ENCODE measurements at regions not wholly inside any gene's neighbourhood (a gene's known extent, or its start where the extent isn't known, plus 50 kb on each side); places are given as distances from the start of the nearest gene placed in this dataset.

- Histone ChIP-seq H3K27ac (peak overlapping the region in 1 of 4 donors; percentile 34), H3K36me3 (no peaks in the 10 kb centered on the region), H3K27me3 (no peaks in the 10 kb centered on the region), H3K4me1 (peaks cover 5 to 6% of the 10 kb centered on the region in 2 donors), H3K9me3 (no peaks in the 10 kb centered on the region), H3K4me3 (peak overlapping the region; percentile 34 to 51 (median 44))
- in situ Hi-C loops (cut with MboI; ENCODE audit: low sequenced_read_pairs in 4 of 4) = loop anchor here in 1 of 4 donors (25.0 kb wide), 1 partner anchor 220 kb away; no protein-coding TSS in a partner anchor
- TF ChIP-seq, protein P1, sequence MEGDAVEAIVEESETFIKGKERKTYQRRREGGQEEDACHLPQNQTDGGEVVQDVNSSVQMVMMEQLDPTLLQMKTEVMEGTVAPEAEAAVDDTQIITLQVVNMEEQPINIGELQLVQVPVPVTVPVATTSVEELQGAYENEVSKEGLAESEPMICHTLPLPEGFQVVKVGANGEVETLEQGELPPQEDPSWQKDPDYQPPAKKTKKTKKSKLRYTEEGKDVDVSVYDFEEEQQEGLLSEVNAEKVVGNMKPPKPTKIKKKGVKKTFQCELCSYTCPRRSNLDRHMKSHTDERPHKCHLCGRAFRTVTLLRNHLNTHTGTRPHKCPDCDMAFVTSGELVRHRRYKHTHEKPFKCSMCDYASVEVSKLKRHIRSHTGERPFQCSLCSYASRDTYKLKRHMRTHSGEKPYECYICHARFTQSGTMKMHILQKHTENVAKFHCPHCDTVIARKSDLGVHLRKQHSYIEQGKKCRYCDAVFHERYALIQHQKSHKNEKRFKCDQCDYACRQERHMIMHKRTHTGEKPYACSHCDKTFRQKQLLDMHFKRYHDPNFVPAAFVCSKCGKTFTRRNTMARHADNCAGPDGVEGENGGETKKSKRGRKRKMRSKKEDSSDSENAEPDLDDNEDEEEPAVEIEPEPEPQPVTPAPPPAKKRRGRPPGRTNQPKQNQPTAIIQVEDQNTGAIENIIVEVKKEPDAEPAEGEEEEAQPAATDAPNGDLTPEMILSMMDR (IDR thresholded peaks at IDR 0.05 in 4 of 5, conservative IDR thresholded peaks at IDR 0.05 in 1 of 5) = peak in 4 of 5 experiments; percentile 42 to 64 (median 46)
- TF ChIP-seq POLR2A (IDR thresholded peaks at IDR 0.05) = no peak
- DNase-seq = peak; percentile 25 to 35
- peak; percentile 68 to 83 for ATAC-seq
- intact Hi-C loops (cut with DNase I; ENCODE audit: low total_unique reads) = loop anchor here (1.0 to 5.0 kb wide), 2 partner anchors 72 to 225 kb away; no protein-coding TSS in a partner anchor
Observed at GRCh38 chr6:168132531-168133167, 53.6 kb upstream of the FRMD1 start.

DNA sequence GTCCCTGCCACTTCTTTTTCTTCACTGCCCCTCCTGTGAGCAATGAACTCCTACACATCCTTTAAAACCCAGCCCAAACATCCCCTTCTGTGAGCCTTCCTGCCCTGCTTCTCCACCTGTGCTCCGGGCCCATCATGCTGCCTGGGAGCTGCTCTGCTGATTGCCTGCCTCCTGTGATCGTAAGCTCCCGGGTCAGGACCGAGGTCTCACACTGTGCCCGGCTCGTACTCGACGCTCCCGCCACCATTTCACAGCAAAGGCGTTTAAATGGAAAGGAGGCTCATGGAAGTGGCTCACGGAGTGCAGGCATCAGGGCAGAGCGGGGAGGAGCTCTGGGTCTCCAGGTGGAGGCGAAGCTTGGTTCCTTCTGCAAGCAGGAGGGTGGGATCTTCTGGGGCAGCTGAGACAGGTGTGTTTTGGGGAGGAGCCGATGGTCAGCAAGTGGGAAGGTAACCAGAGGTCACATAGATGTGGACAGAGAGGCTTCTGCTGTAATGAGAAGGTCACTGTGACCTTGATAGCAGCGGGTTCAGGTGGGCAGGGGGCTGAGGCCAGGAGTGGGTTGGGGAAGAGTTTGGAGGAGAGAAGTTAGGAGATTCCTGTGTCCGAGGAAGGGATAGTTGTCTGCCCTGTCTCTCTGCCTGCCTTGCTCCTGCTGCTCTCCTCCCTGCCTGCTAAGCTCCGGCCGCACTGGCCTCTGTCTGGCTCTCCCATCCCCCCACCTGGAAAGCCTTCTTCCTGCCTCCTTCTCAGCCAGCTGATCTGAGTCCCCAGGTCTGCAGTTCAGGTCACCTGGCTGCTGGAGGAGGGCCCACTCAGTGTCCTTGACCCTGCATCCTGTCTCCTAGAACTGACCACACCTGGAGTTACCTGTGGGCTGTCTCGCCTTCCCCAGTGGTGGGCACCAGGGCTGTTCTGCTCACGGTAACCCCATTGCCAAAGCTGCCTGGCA lies 52.7 kb upstream of the FRMD1 start:
- no peak overlapping the region for H3K4me3 ChIP-seq
- TF ChIP-seq, protein P1 (IDR thresholded peaks at IDR 0.05 in 4 of 5, conservative IDR thresholded peaks at IDR 0.05 in 1 of 5) = no peak
- TF ChIP-seq POLR2A (IDR thresholded peaks at IDR 0.05) = no peak
- intact Hi-C loops (cut with DNase I; ENCODE audit: low total_unique reads) (loop anchor here (5.0 kb wide), 1 partner anchor 224 kb away; no protein-coding TSS in a partner anchor), in situ Hi-C loops (cut with MboI; ENCODE audit: low sequenced_read_pairs in 4 of 4) (loop anchor here in 1 of 4 donors (25.0 kb wide), 1 partner anchor 219 kb away; no protein-coding TSS in a partner anchor)
- H3K36me3 ChIP-seq = no peaks in the 10 kb centered on the region
- DNase-seq (no peak), ATAC-seq (no peak)
- no peaks in the 10 kb centered on the region for H3K27me3 ChIP-seq
- no peaks in the 10 kb centered on the region for H3K9me3 ChIP-seq
- peaks cover 5 to 6% of the 10 kb centered on the region in 2 donors for H3K4me1 ChIP-seq
- no peak overlapping the region for H3K27ac ChIP-seq

GRCh38 chr6:168130697-168131371 lies 51.8 kb upstream of the FRMD1 start:
- ATAC-seq = no peak
- Histone ChIP-seq H3K4me3 (no peak overlapping the region), H3K9me3 (no peaks in the 10 kb centered on the region), H3K27ac (no peak overlapping the region), H3K27me3 (no peaks in the 10 kb centered on the region), H3K4me1 (peaks cover 5 to 6% of the 10 kb centered on the region in 2 donors), H3K36me3 (no peaks in the 10 kb centered on the region)
- TF ChIP-seq, protein P1 (IDR thresholded peaks at IDR 0.05 in 4 of 5, conservative IDR thresholded peaks at IDR 0.05 in 1 of 5) = no peak
- TF ChIP-seq POLR2A (IDR thresholded peaks at IDR 0.05) = no peak
- intact Hi-C loops (cut with DNase I; ENCODE audit: low total_unique reads) (loop anchor here (5.0 kb wide), 1 partner anchor 224 kb away; no protein-coding TSS in a partner anchor), in situ Hi-C loops (cut with MboI; ENCODE audit: low sequenced_read_pairs in 4 of 4) (loop anchor here in 1 of 4 donors (25.0 kb wide), 1 partner anchor 219 kb away; no protein-coding TSS in a partner anchor)
- no peak for DNase-seq

DNA sequence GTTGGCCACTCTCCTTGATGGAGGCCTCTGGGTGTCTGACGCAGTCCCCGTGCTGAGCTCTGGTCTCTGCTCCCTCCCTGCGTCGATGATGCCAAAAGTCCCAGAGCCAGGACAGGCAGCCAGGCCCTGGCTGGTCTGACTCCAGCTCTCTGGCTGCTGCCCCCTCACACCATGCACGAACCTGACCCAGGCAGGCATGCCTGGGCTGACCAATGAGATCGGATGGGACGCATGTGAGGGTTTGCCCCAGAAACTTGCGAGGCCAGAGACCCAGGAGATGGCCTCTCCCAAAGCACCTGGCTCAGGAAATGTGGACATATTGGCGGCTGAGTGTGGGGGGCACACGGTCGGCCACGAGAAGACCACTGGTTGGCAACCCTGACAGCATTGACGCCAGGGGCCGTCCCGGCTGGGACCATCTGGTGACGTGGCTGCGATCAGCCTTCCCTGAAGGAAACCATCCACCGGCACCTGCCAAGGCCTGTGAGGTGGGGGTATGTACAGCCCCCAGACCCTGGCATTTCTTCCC lies 51.2 kb upstream of the FRMD1 start:
- DNase-seq = no peak
- H3K27ac ChIP-seq = no peak overlapping the region
- no peaks in the 10 kb centered on the region for H3K36me3 ChIP-seq
- TF ChIP-seq POLR2A (IDR thresholded peaks at IDR 0.05) = no peak
- TF ChIP-seq, protein P1 (IDR thresholded peaks at IDR 0.05 in 4 of 5, conservative IDR thresholded peaks at IDR 0.05 in 1 of 5) = no peak
- intact Hi-C loops (cut with DNase I; ENCODE audit: low total_unique reads) = loop anchor here (5.0 kb wide), 1 partner anchor 223 kb away; no protein-coding TSS in a partner anchor
- ATAC-seq = no peak
- no peaks in the 10 kb centered on the region for H3K9me3 ChIP-seq
- in situ Hi-C loops (cut with MboI; ENCODE audit: low sequenced_read_pairs in 4 of 4) = loop anchor here in 1 of 4 donors (25.0 kb wide), 1 partner anchor 218 kb away; no protein-coding TSS in a partner anchor
- no peak overlapping the region for H3K4me3 ChIP-seq
- peaks cover 5 to 6% of the 10 kb centered on the region in 2 donors for H3K4me1 ChIP-seq
- no peaks in the 10 kb centered on the region for H3K27me3 ChIP-seq

Measured in gastrocnemius medialis (tissue), 4 donors.